Activated naive CD4-positive, alpha-beta T cell treated with Interleukin-2 at 50 U/mL for 16 hours (primary cell): ENCODE measurements at regions not wholly inside any gene's neighbourhood (a gene's known extent, or its start where the extent isn't known, plus 50 kb on each side); places are given as distances from the start of the nearest gene placed in this dataset.

ENCODE experiments used
- DNase-seq: peaks from one replicate; pipeline ENCODE4 v3.0.0-alpha.2; 2020

GRCh38 chr14:101477648-101478047, 83.6 kb upstream of the DIO3 start:
- no peak for DNase-seq

- no peak for DNase-seq
These were observed 83.2 kb upstream of the DIO3 start for GRCh38 chr14:101478096-101478495.

GRCh38 chr14:101478796-101479410, 82.4 kb upstream of the DIO3 start:
- DNase-seq: no peak

- no peak for DNase-seq
These were observed 81.1 kb upstream of the DIO3 start for GRCh38 chr14:101480022-101480746.

GRCh38 chr14:101480747-101481530, 80.4 kb upstream of the DIO3 start:
- DNase-seq: no peak

GRCh38 chr14:101481557-101481956, 79.7 kb upstream of the DIO3 start:
- no peak for DNase-seq

- DNase-seq: no peak
These were observed 79.2 kb upstream of the DIO3 start for GRCh38 chr14:101482066-101482465.

GRCh38 chr14:101483829-101484228, 77.5 kb upstream of the DIO3 start:
- no peak for DNase-seq

GRCh38 chr14:101489092-101489760, 72.1 kb upstream of the DIO3 start:
- DNase-seq: no peak

GRCh38 chr14:101490771-101491170, 70.5 kb upstream of the DIO3 start:
- DNase-seq: no peak

GRCh38 chr14:101491841-101492240, 69.5 kb upstream of the DIO3 start:
- DNase-seq: no peak

- DNase-seq: no peak
These were observed 68.6 kb upstream of the DIO3 start for GRCh38 chr14:101492716-101493115.

- DNase-seq: no peak
These were observed 66.5 kb upstream of the DIO3 start for GRCh38 chr14:101494826-101495225.

- no peak for DNase-seq
These were observed 66.0 kb upstream of the DIO3 start for GRCh38 chr14:101495284-101495683.

- no peak for DNase-seq
These were observed 65.2 kb upstream of the DIO3 start for GRCh38 chr14:101495827-101496775.

GRCh38 chr14:101496776-101497683, 64.3 kb upstream of the DIO3 start:
- no peak for DNase-seq

GRCh38 chr14:101497684-101498525, 63.4 kb upstream of the DIO3 start:
- no peak for DNase-seq

GRCh38 chr14:101498526-101498860, 62.8 kb upstream of the DIO3 start:
- no peak for DNase-seq

- DNase-seq: no peak
These were observed 62.2 kb upstream of the DIO3 start for GRCh38 chr14:101499080-101499479.

GRCh38 chr14:101499513-101499912, 61.8 kb upstream of the DIO3 start:
- DNase-seq: no peak
